HG02798 (cell line): ENCODE measurements at regions not wholly inside any gene's neighbourhood (a gene's known extent, or its start where the extent isn't known, plus 50 kb on each side); places are given as distances from the start of the nearest gene placed in this dataset.
"Not testable (repeated sequence)": the region's sequence is repeated elsewhere in the genome, so short reads cannot be mapped to it uniquely, and the experiment has no call there.

Source experiments
- ATAC-seq: cut with Tn5 transposase; IDR thresholded peaks from one replicate; pipeline ENCODE4 v1.9.1; 2021; ENCODE audit warnings: mild to moderate bottlenecking; ENCODE audit not compliant: unreplicated experiment, poor library complexity

DNA sequence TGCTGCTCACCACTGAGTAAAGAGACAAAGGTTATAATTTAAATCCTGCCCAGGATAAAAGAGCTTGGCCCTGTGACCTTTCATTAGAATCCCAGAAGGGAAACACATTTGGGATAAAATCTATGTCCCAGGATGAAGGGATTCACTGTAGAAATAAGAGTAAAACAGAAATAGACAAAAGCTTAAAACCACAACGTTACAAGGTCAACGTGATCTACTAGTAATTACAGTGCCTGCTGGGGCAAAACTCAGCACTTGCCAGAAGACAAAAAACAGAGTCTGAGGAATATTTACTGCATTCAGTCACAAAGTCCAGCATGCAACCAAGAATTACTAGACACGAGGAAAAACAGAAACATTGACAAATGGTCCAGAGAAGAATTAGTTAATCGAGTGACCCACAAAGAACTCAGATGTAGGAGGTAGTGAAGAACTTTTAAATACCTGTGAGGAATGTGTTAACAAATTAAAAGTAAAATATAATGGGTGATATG, 982.3 kb downstream of the GATA3 start:
- ATAC-seq, result no peak

DNA sequence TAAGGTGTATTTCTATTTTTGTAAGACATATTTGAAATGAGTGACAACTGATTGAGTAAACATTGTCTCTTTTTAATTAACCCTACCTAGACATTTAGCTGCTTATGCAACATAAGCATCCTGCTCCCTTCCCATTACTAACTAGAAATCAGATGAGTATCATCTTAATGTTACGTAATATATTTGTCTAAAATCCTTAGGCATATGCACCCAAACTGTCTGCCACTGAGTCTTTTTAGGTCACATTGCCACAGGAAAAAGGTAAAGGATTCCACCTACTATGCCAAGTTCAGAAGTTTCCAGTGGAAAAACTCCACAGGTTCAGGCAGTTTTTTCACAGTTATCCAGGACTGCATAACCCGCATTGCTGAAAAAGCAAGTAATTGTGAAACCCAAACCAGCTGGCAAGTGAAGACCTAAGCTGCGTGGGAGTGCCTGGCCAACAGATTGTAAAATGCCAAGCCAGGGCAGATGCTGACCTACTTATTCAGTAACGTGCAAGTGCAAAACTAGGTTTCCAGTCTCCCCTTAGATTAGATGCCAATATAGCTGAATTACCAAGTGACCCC, 983.7 kb downstream of the GATA3 start:
- ATAC-seq, result no peak

DNA sequence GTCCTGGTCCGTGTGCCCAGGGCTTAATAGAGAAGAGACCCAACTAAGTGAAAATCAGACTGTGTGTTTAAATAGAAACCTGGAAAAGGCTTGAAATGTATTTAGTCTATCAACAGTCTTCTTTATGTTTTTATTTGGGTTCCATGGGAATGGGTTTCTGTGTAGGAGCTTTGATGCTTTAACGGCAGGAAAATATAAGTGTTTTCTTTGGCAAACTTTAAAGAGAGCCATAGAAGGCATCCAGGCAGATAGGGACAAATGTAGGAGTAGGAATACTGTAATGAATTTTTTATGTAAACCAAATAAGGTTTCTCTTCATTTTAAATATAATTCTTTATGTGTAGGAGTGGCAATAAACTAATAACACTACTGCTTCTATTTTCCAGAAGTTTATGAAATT, 989.0 kb downstream of the GATA3 start:
- ATAC-seq, result no peak

DNA sequence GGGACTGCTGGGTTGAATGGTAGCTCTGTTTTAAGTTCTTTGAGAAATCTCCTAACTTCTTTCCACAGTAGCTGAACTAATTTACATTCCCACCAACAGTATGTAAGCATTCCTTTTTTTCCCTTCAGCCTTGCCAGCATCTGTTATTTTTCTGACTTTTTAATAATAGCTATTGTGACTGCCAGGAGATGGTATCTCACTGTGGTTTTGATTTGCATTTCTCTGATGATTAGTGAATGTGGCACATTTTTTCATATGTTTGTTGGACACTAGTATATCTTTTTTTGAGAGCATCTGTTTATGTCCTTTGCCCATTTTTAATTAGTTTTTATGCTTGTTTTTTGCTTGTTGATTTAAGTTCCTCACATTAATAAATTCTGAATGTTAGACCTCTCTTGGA, 990.8 kb downstream of the GATA3 start:
- no peak for ATAC-seq

DNA sequence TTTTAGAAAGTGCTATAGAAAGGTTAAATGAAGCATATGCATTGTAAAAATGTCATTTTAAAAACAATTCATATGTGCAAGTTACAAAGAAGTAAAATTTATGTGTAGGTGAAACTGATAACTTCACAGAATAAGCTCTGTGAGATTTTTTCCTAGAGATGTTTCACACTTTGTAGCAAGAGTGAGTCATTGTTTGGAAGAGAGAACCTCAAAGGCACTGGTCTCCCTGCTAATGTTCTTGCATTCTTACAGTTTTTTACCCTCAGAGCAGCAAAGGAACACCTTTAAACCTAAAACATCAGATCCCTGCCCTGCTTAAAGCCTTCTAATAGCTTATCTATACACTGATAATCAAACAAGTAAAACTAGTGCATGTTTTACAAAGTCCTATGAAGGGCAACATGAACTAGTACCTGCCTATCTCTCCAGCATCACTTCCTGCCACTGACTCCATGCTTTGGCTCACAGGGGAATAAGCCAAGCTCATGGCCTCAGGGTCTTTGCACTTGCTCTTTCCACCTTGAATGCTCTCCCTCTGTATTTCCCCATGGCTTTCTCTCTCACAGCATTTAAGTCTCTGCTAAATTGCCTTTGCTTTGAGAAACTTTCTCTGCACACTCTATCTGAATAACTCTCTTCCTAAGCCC, 997.0 kb downstream of the GATA3 start:
- ATAC-seq, result no peak

DNA sequence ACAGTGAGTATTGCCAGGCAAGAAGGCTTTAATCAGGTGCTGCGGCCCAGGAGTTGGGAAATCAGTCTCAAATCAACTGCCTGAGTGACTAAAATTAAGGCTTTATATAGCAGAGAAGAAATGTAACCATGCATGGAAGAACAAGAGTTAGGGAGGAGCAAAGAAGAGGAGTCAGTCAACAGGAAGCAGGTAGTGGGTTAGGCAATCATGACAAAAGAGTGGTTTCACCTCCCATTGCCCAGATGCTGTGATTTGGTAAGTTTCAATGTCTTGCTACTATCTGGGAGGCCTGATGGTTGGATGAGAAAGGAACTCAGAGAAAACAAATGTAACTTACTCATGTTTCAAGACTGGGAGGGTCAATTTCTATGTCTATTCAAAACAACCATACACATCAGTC, 998.3 kb downstream of the GATA3 start:
- no peak for ATAC-seq

DNA sequence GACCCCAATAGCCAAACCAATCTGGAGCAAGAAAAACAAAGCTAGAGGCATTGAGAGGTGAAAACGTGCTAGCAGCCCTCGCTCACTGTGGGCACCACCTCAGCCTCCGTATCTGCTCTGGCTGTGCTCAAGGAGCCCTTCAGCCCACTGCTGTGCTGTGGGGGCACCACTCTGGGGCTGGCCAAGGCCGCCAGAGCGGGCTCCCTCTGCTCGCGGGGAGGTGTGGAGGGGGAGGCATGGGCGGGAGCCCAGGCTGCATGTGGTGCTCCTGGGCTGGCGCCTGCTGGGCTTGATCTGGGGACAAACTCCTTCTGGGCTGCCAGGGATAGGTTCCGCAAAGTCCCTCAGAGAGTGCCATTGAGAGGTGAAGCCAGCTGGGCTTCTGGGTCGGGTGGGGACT, 1002.0 kb downstream of the GATA3 start:
- no peak for ATAC-seq

DNA sequence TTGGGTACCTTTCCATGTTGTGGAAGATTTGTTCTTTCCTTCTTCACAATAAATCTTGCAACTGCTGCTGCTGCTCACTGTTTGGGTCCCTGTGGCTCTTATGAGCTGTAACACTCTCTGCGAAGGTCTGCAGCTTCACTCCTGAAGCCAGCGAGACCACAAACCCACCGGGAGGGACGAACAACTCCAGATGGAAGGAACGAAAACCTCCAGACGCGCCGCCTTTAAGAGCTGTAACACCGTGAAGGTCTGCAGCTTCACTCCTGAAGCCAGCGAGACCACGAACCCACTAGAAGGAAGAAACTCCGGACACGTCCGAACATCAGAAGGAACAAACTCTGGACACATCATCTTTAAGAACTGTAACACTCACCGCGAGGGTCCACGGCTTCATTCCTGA, 1002.8 kb downstream of the GATA3 start:
- not testable (repeated sequence) for ATAC-seq

DNA sequence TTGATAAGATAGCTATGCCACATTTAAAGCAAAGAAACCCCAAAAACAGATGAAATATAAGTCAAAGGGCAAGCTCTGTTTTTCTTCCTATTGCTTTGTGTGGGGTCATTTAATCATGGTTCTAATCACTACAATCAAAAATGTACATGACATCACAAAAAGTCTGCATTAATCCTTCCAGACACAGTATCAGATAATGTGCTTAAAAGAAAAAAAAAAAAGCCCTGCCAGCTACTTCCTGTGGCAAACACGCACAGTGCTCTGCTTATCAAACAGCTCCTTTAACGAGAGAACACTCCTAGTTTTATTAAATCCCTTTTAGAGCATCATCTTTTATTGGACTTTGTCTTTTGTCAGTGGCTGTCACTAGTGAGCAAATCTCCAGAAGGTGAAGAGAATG, 1005.8 kb downstream of the GATA3 start:
- ATAC-seq, result no peak

DNA sequence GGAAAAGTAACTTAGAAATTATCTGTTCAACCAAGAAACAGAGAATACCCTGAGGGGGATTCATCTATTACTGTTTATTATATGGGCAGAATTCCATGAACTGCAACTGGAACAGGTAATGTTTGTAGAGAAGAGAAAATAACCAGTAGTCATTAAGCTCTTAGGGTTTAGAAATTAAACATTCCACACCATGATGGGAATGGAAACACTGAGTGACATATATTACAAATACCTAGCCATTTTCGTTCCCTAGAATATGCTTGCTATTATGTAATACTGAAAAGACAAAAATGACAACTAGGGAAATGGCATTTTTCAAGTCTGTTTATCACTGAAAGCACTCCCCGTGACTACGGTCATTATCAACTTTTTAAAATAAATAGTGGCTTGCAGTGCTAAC, 1007.4 kb downstream of the GATA3 start:
- no peak for ATAC-seq

DNA sequence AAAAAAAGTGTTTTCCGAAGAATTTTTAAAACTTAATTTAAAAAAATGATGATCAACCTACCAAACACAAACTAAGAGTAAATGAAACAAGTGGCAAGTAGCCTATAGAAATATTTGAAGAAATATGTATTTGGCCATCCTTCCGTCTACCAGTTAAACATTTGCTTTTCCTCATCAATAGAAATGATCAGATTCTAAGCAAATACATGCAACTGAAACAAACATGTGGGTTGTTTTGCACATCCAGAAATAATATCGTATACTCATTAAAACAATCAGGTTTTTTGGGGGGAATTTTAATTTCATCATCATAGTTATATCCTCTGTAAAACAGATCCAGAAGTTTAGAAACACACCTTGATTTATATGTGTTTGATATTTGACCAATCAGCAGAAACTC, 1011.7 kb downstream of the GATA3 start:
- ATAC-seq, result no peak

DNA sequence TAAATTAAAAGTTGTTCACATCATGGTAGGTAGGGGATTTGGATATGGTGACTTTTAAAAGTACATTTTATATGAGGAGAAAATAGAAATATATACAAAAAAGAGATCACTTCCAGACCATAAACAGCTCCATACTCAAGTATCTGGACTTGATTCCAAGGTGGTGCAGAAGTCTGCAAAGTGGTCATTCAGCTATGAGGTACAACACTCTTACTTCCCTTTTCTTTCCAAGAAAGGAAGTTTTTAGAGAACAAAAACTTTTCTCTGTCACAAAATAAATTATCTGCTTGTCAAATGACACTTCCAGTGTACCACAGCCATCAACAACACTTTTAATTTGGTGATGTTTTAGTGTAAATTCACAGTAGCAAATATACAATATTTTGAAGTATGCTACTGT, 1013.5 kb downstream of the GATA3 start:
- ATAC-seq, result no peak

DNA sequence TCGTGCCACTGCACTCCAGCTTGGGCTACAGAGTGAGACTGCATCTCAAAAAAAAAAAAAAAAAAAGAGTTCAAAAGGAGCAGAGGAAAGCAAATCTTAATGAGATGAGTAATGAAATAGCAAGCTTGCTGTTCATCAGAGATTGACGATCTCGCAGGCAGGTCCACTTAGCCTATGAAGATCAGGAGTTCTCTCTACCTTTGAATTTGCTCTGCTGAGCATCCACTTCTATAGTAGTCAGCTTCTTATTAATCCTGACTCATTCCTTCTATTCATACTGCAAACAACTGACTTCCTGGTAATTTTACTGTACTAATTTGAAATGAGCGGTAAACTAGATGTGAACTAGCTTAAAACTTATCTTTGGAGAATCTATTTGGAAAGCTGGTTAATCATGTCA, 1014.6 kb downstream of the GATA3 start:
- no peak for ATAC-seq

DNA sequence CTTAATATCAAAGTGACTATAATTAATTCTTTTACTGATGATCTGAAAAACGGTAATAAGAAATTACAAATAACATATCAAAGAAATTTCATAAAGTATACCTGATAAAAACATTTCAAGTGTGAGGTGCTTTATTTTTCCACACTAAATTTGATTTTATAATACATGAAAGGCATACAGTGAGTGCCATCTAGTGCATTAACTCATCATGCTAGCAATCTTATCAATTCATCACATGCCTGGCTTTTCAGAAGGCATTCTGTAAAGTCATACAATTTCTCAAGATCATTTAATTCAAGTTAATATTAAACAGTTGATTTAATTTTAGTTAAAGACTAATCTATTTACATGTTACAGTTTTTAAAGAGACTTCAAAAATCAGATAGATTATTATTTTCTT, 1020.9 kb downstream of the GATA3 start:
- ATAC-seq, result no peak

DNA sequence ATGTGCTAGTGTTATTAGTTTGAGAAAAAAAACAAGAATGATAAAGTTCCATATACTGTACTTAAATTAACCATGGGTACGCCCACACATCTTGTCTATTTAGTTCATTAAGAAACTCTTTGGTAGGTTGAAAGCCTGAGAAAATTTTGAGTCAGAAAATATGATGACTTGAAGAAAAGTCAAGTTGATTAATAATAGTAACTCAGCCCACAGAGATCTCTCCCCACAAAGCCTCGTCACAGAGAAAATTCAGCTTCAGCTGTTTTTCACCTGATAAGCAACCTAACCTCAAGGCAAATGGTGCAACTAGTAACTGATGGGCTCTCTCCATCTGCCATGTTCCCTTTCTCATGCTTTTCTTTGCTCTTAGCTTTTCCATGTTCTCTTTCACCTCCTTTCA, 1021.6 kb downstream of the GATA3 start:
- ATAC-seq, result no peak

DNA sequence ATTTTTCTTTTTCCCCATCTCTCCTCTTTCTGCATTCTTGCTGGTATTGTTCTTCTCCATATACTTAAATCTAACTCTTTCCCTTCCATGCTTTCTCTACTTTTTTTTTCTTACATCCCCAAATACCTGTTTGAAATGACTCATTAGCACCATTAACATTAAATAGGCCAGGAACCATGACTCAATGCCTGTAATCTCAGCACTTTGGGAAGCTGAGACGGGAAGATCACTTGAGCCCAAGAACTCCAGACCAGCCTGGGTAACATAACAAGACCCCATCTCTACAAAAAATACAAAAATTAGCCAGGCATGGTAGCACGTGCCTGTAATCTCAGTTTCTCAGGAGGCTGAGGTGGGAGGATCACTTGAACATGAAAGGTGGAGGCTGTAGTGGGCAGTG, 1026.8 kb downstream of the GATA3 start:
- ATAC-seq, result no peak

DNA sequence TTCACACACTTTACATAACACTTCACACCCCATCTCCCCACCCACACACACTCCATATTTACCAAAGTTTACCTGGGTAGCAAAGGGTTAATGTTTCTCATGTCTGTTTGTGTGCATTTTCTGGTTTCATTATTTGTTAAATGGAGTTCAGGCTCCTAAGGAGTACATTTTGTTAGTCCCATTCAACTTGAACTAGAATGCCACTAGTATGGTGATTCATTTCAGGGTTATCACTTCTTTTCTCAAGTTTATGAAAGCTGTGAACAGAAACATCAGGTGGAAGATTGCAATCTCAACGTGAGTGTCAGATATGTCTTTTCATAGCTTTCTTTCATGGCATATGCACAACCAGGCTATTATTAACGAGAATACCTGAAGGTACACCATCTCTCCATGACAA, 1027.5 kb downstream of the GATA3 start:
- no peak for ATAC-seq

DNA sequence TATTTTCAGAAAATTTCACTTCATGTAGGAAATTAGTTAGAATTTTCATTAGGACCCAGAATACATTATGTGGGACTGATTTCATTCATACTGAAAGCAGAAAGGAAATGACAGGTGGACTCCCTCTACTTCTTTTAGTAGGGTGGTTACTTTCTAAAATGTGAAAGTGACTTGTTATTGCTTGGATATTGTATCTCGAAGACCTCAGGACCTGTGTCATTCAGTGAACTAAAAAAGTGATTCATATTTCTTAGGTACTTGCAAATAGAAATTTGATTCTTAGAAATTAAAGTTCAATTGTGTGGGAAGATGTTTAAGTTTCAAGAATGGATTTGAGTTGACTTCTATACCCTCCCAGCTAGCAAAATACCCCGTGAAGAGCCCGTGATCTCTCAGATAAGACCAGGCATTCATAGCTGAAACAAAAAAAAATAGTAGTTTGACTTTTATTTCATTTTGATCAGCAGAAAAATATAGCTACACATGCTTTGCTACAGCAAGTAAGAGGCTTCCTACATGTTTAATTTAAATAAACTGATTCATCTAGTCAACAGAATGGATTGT, 1037.1 kb downstream of the GATA3 start:
- ATAC-seq, result no peak

DNA sequence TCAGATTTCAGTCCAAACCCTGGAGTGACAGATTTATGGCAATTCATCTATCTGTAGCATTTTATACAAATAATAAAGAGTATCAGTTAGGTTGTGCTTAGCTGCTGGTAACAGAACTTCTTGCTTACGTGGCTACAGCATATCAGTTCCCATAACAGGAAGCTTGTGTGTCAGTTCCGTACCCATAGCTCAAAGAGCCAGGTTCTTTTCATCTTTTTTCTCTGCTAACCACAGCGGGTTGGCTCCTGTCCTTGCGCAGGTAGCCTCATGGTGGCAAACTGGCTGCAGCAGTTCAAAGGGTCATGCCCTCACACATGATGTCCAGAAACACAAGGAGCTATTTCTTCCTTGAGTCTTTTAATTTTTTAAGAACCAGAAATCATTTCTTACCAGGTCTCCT, 1041.8 kb downstream of the GATA3 start:
- no peak for ATAC-seq

DNA sequence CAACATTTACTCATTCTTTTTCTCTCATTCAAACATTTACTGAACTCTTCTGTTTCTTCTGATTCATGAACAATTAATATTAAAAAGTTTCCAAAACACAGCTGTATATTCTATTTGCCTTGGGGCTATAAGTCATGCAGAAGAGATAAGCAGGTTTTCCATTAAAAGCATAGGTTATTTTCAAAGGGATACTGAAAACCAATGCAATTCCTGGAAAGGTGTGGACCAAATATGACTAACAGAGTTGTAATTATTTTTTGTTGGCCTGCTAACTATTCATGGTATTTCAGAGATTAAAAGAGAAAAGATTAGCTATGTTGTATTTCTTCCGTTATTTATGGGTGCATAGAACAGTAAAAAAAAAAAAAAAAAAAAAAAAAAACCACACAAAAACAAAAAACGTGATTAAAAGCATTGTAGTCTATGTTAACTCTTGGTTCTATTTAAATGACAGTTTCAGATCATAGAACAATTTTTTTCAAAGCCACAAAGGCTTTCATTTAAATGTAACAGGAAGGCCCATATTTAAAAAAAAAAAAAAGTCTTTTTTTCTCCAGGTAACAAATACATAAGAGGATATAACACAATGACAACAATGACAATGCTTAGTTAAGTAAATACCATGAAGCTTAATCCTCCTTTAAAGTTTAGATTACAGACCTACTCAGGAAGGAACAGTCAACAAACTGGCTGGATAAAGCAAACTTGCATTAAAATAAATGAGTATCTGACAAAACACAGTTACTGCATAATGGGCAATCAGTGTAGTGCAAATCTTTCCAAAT, 1042.9 kb downstream of the GATA3 start:
- ATAC-seq, result no peak

DNA sequence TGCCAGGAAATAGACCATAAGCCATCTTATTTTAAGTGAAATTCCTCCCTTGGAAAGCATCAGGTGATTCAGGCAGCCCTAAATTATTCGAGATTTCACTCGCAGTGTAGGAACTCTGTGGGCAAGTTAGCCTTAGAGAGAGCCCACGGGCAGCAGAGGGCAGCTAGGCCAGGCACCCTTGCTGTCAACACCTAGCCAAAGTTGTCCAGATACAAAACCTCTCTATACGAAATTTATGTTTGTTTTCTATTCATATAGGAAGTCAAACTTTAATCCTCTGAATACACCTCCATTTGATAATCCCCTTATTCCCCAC, 1043.5 kb downstream of the GATA3 start:
- ATAC-seq, result no peak

DNA sequence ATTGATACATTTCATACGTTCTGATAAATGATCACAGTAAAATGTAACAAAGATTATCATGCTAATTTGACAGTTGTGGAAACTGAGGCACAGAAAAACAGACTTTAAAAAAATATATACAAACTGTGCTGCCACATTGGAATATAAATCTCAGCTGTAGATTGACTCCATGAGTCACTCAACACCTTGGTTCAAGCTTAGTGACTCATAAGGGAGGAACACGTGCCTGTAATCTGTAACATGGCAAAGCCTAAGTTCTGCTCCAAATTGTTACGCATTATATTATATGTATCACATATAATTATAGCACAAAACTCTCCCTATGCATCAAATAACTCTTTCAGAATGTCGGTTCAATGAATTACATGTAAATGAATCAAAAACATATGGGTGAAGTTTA, 1047.5 kb downstream of the GATA3 start:
- no peak for ATAC-seq
